ENCODE measurements at regions not wholly inside any gene's neighbourhood (a gene's known extent, or its start where the extent isn't known, plus 50 kb on each side); places are given as distances from the start of the nearest gene placed in this dataset.
"Not testable (repeated sequence)": the region's sequence is repeated elsewhere in the genome, so short reads cannot be mapped to it uniquely, and the experiment has no call there.

- H3K4me3 ChIP-seq (ENCODE audit: control insufficient read depth, low read depth, low read length), result no peak overlapping the region
- TF ChIP-seq, protein P1, sequence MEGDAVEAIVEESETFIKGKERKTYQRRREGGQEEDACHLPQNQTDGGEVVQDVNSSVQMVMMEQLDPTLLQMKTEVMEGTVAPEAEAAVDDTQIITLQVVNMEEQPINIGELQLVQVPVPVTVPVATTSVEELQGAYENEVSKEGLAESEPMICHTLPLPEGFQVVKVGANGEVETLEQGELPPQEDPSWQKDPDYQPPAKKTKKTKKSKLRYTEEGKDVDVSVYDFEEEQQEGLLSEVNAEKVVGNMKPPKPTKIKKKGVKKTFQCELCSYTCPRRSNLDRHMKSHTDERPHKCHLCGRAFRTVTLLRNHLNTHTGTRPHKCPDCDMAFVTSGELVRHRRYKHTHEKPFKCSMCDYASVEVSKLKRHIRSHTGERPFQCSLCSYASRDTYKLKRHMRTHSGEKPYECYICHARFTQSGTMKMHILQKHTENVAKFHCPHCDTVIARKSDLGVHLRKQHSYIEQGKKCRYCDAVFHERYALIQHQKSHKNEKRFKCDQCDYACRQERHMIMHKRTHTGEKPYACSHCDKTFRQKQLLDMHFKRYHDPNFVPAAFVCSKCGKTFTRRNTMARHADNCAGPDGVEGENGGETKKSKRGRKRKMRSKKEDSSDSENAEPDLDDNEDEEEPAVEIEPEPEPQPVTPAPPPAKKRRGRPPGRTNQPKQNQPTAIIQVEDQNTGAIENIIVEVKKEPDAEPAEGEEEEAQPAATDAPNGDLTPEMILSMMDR (IDR thresholded peaks at IDR 0.05; ENCODE audit: control insufficient read depth, insufficient read depth, low read depth, low read length, missing control alignments), result no peak
- DNase-seq (ENCODE audit: low read depth), result no peak
Measured at GRCh38 chr6:17214106-17214505, 67.1 kb upstream of the RBM24 start.

DNA sequence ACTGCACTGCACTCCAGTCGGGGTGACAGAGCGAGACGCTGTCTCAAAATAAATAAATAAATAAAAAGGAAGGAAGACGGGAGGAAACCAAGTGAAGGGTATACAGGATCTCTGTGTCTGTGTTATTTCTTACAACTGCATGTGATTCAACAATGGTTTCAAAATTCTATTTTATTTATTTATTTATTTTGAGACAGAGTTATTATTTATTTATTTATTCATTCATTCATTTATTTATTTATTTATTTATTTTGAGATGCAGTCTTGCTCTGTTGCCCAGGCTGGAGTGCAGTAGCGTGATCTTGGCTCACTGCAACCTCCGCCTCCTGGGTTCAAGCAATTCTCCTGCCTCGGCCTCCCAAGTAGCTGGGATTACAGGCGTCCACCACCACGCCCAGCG lies 64.2 kb upstream of the RBM24 start:
- DNase-seq (ENCODE audit: low read depth); H3K4me3 ChIP-seq (ENCODE audit: control insufficient read depth, low read depth, low read length): not testable (repeated sequence)

DNA sequence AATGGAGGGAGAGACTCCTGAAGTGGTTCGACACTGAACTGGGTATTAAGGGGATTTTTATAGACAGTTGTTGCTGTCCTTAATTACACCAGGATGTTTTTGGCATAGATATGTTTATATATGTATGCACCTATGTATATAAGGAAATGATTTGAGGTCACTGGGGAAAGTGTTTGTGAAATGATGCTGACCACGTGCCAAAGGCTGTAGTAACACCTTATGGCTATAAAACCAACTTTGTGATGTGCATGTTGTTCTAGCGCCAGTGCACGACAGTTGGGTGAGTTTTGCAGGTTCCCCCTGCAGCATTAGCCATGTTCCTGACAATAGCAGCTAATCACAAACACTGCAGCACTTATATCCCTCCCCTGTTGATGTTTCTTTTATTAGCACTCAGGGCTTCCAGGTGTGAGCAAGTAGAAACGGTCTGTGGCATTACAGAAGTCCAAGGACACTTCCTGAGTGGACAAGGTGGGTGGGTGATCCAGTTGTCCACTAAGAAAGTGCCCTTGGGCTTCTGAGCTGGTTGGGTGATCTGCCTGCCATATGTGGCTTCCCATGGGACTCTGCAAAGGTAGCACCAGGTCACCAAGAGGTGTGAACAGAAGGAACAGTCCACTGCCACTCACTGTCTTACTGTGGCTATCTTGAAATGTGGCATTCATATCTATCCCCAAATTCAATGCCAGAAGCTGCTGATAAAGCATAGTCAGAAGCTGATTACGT lies 63.0 kb upstream of the RBM24 start:
- TF ChIP-seq, protein P1 (IDR thresholded peaks at IDR 0.05; ENCODE audit: control insufficient read depth, insufficient read depth, low read depth, low read length, missing control alignments), result no peak
- no peak for DNase-seq (ENCODE audit: low read depth)
- no peak overlapping the region for H3K4me3 ChIP-seq (ENCODE audit: control insufficient read depth, low read depth, low read length)

- TF ChIP-seq, protein P1 (IDR thresholded peaks at IDR 0.05; ENCODE audit: control insufficient read depth, insufficient read depth, low read depth, low read length, missing control alignments), result no peak
Measured at GRCh38 chr6:17218749-17219093, 62.4 kb upstream of the RBM24 start.

GRCh38 chr6:17219098-17219497 lies 62.1 kb upstream of the RBM24 start:
- H3K4me3 ChIP-seq (ENCODE audit: control insufficient read depth, low read depth, low read length), result no peak overlapping the region
- TF ChIP-seq, protein P1 (IDR thresholded peaks at IDR 0.05; ENCODE audit: control insufficient read depth, insufficient read depth, low read depth, low read length, missing control alignments), result no peak
- no peak for DNase-seq (ENCODE audit: low read depth)

More at GRCh38 chr6:17218749-17219093, 62.4 kb upstream of the RBM24 start:
- H3K4me3 ChIP-seq (ENCODE audit: control insufficient read depth, low read depth, low read length), result no peak overlapping the region
- DNase-seq (ENCODE audit: low read depth), result no peak

DNA sequence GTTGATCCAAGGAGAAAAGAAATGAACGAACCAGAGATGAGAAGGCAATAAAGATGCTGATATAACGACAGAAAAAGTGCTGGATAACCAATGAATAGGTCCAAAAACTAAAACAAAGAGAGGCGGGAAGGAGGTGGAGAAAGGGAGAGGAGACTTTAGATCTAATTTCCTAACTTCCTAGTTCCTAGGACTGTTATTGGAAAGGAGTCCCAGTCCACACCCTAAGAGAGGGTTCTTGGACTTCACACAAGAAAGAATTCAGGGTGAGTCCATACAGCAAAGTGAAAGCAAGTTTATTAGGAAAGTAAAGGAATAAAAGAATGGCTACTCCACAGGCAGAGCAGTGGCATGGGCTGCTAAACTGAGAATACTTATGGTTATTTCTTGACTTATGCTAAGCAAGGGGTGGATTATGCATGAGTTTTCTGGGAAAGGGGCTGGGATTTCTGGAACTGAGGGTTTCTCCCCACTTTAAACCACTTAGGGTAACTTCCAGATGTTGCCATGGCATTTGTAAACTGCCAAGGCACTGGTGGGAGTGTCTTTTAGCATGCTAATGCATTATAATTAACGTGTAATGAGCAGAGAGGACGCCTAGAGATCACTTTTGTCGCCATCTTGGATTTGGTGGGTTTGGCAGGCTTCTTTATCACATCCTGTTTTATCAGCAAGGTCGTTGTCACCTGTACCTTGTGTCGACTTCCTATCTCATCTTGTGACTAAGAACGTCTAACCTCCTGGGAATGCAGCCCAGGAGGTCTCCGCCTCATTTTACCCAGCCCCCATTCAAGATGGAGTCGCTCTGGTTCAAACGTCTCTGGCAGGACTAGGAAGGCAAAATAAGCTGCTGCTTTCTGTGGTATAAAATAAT lies 60.9 kb upstream of the RBM24 start:
- H3K4me3 ChIP-seq (ENCODE audit: control insufficient read depth, low read depth, low read length), result no peak overlapping the region
- DNase-seq (ENCODE audit: low read depth), result no peak
- TF ChIP-seq, protein P1 (IDR thresholded peaks at IDR 0.05; ENCODE audit: control insufficient read depth, insufficient read depth, low read depth, low read length, missing control alignments), result no peak

DNA sequence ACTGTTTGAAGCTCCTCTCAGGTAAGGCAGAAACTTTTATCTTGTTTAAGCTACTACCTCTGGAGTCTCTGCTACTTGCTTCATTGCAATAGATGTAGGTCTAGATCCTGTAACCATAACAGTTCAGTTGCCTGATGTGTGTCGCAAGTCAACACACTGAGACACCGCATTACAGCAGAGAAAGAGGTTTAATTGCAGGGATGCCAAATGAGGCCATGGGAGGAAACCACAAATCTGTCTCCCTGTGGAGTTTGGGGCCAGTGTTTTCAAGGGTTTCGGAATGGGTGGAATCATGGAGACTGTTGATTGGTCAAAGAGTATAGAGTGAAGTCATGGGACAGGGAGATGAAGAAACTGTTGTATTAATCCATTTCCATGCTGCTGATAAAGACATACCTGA lies 57.1 kb upstream of the RBM24 start:
- no peak overlapping the region for H3K4me3 ChIP-seq (ENCODE audit: control insufficient read depth, low read depth, low read length)
- DNase-seq (ENCODE audit: low read depth), result peak; percentile 11
- TF ChIP-seq, protein P1 (IDR thresholded peaks at IDR 0.05; ENCODE audit: control insufficient read depth, insufficient read depth, low read depth, low read length, missing control alignments), result no peak

GRCh38 chr6:17224501-17224900 lies 56.7 kb upstream of the RBM24 start:
- not testable (repeated sequence) for DNase-seq (ENCODE audit: low read depth)

More at GRCh38 chr6:17224501-17224900, 56.7 kb upstream of the RBM24 start:
- not testable (repeated sequence) for H3K4me3 ChIP-seq (ENCODE audit: control insufficient read depth, low read depth, low read length)
